ENCODE measurements at regions not wholly inside any gene's neighbourhood (a gene's known extent, or its start where the extent isn't known, plus 50 kb on each side); places are given as distances from the start of the nearest gene placed in this dataset.
A peak's percentile ranks its signal among the peaks of the same experiment; 100 is the strongest.

DNA sequence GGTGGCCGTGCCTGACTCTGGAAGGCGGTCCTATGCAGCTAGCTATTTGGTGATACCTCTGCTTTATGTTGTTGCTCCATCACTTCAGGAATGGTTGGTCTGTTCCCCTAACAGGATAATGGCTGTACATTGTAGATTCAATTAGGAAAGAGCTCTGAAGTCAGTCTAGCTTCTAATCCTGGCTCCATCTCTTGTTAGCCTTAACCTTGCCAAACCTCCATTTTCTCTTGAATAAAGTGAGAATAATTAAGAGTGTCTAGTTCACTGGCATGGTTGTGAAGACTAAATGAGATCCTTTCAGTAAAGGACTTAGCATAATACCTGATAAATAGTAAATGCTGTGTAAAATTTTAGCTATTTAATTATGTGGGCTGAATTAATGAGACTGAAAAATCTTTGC lies 262.5 kb upstream of the ARHGAP20 start:
- Histone ChIP-seq H3K27me3 (replicated peaks in 2 of 5; ENCODE audit: control insufficient read depth in 4 of 5, insufficient read depth in 5 of 5, low read length in 4 of 5) (no peaks in the 10 kb centered on the region), H3K27ac (ENCODE audit: insufficient read depth in 1 of 2, low read depth in 1 of 2, low read length in 2 of 2, poor library complexity in 1 of 2, severe bottlenecking in 2 of 2) (no peak overlapping the region), H3K4me3 (ENCODE audit: control insufficient read depth in 1 of 7, extremely low read depth in 1 of 7, insufficient read depth in 4 of 7, low read depth in 2 of 7, low read length in 6 of 7) (no peak overlapping the region), H3K9me3 (ENCODE audit: control extremely low read depth in 1 of 5, control insufficient read depth in 4 of 5, insufficient read depth in 2 of 5, low read depth in 1 of 5, low read length in 4 of 5) (peaks cover 0 to 6% (median 3%) of the 10 kb centered on the region in 5 experiments), H3K4me1 (ENCODE audit: control extremely low read depth in 1 of 4, control insufficient read depth in 4 of 4, insufficient read depth in 4 of 4, low read length in 3 of 4) (peaks cover 0 to 9% (median 4%) of the 10 kb centered on the region in 4 experiments), H3K36me3 (ENCODE audit: control insufficient read depth in 4 of 4, insufficient read depth in 4 of 4, low read length in 3 of 4) (no peaks in the 10 kb centered on the region)
- WGBS (ENCODE audit: insufficient coverage): 100% methylated on average over 2 of the region's 2 CpGs
- POLR2A ChIA-PET: no interaction called here
- no peak for DNase-seq
- CTCF ChIA-PET: no interaction called here

DNA sequence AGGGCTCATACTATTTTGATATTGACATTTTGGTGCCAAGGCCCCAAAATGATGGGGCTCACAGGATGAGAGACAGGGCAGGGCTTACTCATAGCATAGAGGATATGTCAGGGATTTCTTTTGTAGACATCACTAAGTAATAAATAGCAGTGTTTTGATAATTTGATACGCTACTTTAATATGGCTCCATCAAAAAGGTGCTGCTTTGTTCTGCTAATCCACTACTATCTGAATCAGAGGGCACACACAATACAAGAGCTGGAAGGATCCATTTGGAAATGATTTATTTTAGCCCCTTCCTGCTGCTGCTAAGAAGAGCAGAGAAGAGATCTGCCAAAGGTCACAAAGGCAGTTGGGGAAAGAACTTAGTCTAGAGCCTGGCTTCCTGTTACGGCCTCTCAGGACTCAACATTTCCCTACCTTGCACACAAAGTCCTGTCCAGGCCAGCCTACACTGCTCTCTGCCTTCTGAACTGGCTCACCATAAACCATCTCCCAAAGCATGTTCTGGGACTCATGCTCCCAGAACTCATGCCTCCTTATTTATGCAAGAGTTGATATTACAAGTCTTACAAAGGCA lies 261.3 kb upstream of the ARHGAP20 start:
- no peak overlapping the region for H3K4me3 ChIP-seq (ENCODE audit: control insufficient read depth in 1 of 7, extremely low read depth in 1 of 7, insufficient read depth in 4 of 7, low read depth in 2 of 7, low read length in 6 of 7)
- H3K36me3 ChIP-seq (ENCODE audit: control insufficient read depth in 4 of 4, insufficient read depth in 4 of 4, low read length in 3 of 4): no peaks in the 10 kb centered on the region
- peaks cover 0 to 3% (median 0%) of the 10 kb centered on the region in 5 experiments for H3K9me3 ChIP-seq (ENCODE audit: control extremely low read depth in 1 of 5, control insufficient read depth in 4 of 5, insufficient read depth in 2 of 5, low read depth in 1 of 5, low read length in 4 of 5)
- no peak overlapping the region for H3K27ac ChIP-seq (ENCODE audit: insufficient read depth in 1 of 2, low read depth in 1 of 2, low read length in 2 of 2, poor library complexity in 1 of 2, severe bottlenecking in 2 of 2)
- CTCF ChIA-PET: no interaction called here
- POLR2A ChIA-PET: no interaction called here
- H3K27me3 ChIP-seq (replicated peaks in 2 of 5; ENCODE audit: control insufficient read depth in 4 of 5, insufficient read depth in 5 of 5, low read length in 4 of 5): no peaks in the 10 kb centered on the region
- DNase-seq: no peak
- H3K4me1 ChIP-seq (ENCODE audit: control extremely low read depth in 1 of 4, control insufficient read depth in 4 of 4, insufficient read depth in 4 of 4, low read length in 3 of 4): peaks cover 0 to 9% (median 4%) of the 10 kb centered on the region in 4 experiments
- WGBS (ENCODE audit: insufficient coverage): 95% methylated on average over 2 of the region's 2 CpGs

DNA sequence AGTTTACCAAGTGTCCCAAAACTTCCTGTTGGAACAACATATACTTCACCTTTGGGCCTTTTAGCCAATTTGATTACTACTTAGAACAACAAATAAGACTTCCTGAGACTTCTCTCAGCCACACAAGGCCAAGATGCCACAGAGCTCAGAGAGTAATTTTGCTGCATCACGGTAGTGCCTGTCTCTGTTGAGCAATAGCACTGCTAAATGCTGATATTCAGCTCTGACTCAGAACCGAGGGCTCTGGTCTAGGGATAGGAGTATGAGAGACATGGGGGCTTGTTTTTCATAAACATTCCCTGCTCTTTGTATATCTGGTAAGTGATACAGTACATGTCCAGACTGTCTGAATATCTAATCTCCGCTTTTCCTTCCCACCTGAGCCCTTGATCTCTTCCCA lies 260.4 kb upstream of the ARHGAP20 start:
- Histone ChIP-seq H3K27ac (ENCODE audit: insufficient read depth in 1 of 2, low read depth in 1 of 2, low read length in 2 of 2, poor library complexity in 1 of 2, severe bottlenecking in 2 of 2) (no peak overlapping the region), H3K27me3 (replicated peaks in 2 of 5; ENCODE audit: control insufficient read depth in 4 of 5, insufficient read depth in 5 of 5, low read length in 4 of 5) (no peaks in the 10 kb centered on the region), H3K9me3 (ENCODE audit: control extremely low read depth in 1 of 5, control insufficient read depth in 4 of 5, insufficient read depth in 2 of 5, low read depth in 1 of 5, low read length in 4 of 5) (no peaks in the 10 kb centered on the region), H3K4me3 (ENCODE audit: control insufficient read depth in 1 of 7, extremely low read depth in 1 of 7, insufficient read depth in 4 of 7, low read depth in 2 of 7, low read length in 6 of 7) (no peak overlapping the region), H3K4me1 (ENCODE audit: control extremely low read depth in 1 of 4, control insufficient read depth in 4 of 4, insufficient read depth in 4 of 4, low read length in 3 of 4) (peaks cover 0 to 9% (median 4%) of the 10 kb centered on the region in 4 experiments), H3K36me3 (ENCODE audit: control insufficient read depth in 4 of 4, insufficient read depth in 4 of 4, low read length in 3 of 4) (no peaks in the 10 kb centered on the region)
- CTCF ChIA-PET: no interaction called here
- 0% methylated on average over 1 of the region's 3 CpGs for WGBS (ENCODE audit: insufficient coverage)
- POLR2A ChIA-PET: no interaction called here
- DNase-seq: peak; percentile 64 to 88 (median 84)

DNA sequence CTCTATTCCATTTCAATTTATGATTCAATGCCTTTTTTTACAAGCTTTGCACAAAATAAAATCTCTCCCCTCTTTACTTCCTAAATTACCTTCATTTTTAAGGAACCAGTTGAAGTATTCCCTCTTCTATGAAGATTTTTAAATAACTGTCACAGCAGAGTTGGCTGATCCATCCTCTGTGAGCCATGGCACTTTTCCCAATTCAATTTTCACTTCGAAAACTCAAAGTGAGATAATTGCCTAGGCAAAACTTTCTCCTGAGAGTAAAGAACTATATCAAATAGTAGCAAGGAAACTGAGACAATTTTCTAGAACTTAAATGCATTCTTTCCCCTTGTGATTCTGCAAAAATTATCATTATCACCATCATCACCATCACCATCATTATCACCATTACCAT lies 259.9 kb upstream of the ARHGAP20 start:
- DNase-seq: no peak
- Histone ChIP-seq H3K9me3 (ENCODE audit: control extremely low read depth in 1 of 5, control insufficient read depth in 4 of 5, insufficient read depth in 2 of 5, low read depth in 1 of 5, low read length in 4 of 5) (no peaks in the 10 kb centered on the region), H3K27me3 (replicated peaks in 2 of 5; ENCODE audit: control insufficient read depth in 4 of 5, insufficient read depth in 5 of 5, low read length in 4 of 5) (no peaks in the 10 kb centered on the region), H3K4me3 (ENCODE audit: control insufficient read depth in 1 of 7, extremely low read depth in 1 of 7, insufficient read depth in 4 of 7, low read depth in 2 of 7, low read length in 6 of 7) (no peak overlapping the region), H3K36me3 (ENCODE audit: control insufficient read depth in 4 of 4, insufficient read depth in 4 of 4, low read length in 3 of 4) (no peaks in the 10 kb centered on the region), H3K27ac (ENCODE audit: insufficient read depth in 1 of 2, low read depth in 1 of 2, low read length in 2 of 2, poor library complexity in 1 of 2, severe bottlenecking in 2 of 2) (no peak overlapping the region), H3K4me1 (ENCODE audit: control extremely low read depth in 1 of 4, control insufficient read depth in 4 of 4, insufficient read depth in 4 of 4, low read length in 3 of 4) (peaks cover 0 to 9% (median 4%) of the 10 kb centered on the region in 4 experiments)
- no CpG with 5 or more reads among the region's 1 CpG for WGBS (ENCODE audit: insufficient coverage)
- ChIA-PET CTCF (no interaction called here), POLR2A (no interaction called here)

DNA sequence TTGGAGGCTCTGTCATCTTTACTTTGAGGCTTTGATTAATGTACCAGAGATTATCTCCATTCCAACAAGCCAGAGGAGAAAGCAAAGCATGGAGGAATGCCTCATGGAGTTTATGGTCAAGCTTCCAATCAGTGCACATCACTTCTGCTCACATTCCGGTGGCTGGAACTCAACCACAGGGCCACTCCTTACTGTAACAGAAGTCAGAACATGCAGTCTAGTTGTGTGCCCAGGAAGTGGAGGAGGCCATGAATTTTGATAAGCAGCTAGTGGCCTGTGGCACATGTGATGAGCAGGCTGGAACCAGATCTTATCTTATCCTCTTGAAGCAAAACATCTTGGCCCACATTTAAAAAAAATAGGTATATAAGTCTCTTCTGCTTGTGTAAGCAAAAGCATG lies 258.9 kb upstream of the ARHGAP20 start:
- H3K27ac ChIP-seq (ENCODE audit: insufficient read depth in 1 of 2, low read depth in 1 of 2, low read length in 2 of 2, poor library complexity in 1 of 2, severe bottlenecking in 2 of 2): no peak overlapping the region
- H3K4me3 ChIP-seq (ENCODE audit: control insufficient read depth in 1 of 7, extremely low read depth in 1 of 7, insufficient read depth in 4 of 7, low read depth in 2 of 7, low read length in 6 of 7): no peak overlapping the region
- DNase-seq: peak in 2 of 3 donors; percentile 17 to 37
- peaks cover 0 to 9% (median 4%) of the 10 kb centered on the region in 4 experiments for H3K4me1 ChIP-seq (ENCODE audit: control extremely low read depth in 1 of 4, control insufficient read depth in 4 of 4, insufficient read depth in 4 of 4, low read length in 3 of 4)
- H3K36me3 ChIP-seq (ENCODE audit: control insufficient read depth in 4 of 4, insufficient read depth in 4 of 4, low read length in 3 of 4): no peaks in the 10 kb centered on the region
- ChIA-PET POLR2A (no interaction called here), CTCF (interaction anchor here (1.7 kb wide), 1 partner anchor 10 kb away, joined by 5 read pairs; no protein-coding TSS in a partner anchor)
- 33% methylated on average over 1 of the region's 1 CpG for WGBS (ENCODE audit: insufficient coverage)
- no peaks in the 10 kb centered on the region for H3K9me3 ChIP-seq (ENCODE audit: control extremely low read depth in 1 of 5, control insufficient read depth in 4 of 5, insufficient read depth in 2 of 5, low read depth in 1 of 5, low read length in 4 of 5)
- H3K27me3 ChIP-seq (replicated peaks in 2 of 5; ENCODE audit: control insufficient read depth in 4 of 5, insufficient read depth in 5 of 5, low read length in 4 of 5): no peaks in the 10 kb centered on the region

DNA sequence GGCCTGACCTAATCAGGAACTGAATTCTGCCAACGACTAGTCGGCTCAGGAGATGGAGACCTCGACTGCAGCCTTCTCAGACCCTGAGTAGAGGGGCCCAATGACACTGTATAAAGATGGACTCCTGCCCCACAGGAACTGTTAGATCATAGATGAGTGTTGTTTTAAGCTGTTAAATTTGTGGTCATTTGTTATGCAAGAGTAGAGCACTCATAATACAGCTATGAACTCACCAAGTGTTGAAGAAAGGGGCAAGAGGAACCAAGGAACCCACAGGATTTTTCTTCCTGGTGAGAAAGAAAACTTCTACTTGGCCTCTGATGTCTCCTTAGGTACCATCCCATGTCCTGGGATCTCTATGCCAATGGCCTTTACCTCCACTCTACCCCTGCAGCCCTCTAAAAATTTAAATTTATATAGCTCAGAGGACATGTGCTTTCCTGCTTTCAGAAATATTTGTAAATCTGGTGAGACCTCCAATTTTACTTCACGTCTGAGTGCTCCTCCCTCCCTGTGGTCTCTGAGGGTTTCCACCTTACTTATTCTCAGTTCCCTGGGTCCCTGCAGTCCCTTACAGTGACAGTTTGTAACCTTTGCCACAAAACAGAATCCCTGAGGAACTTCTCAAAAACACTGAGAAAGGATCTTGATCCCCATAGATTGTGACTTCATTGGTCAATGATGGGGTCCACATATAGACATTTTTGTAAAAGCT lies 256.3 kb upstream of the ARHGAP20 start:
- WGBS (ENCODE audit: insufficient coverage): 96% methylated on average over 4 of the region's 4 CpGs
- CTCF ChIA-PET: no interaction called here
- peak in 2 of 3 donors; percentile 13 to 19 for DNase-seq
- Histone ChIP-seq H3K9me3 (ENCODE audit: control extremely low read depth in 1 of 5, control insufficient read depth in 4 of 5, insufficient read depth in 2 of 5, low read depth in 1 of 5, low read length in 4 of 5) (no peaks in the 10 kb centered on the region), H3K4me1 (ENCODE audit: control extremely low read depth in 1 of 4, control insufficient read depth in 4 of 4, insufficient read depth in 4 of 4, low read length in 3 of 4) (peaks cover 0 to 8% (median 3%) of the 10 kb centered on the region in 4 experiments), H3K27ac (ENCODE audit: insufficient read depth in 1 of 2, low read depth in 1 of 2, low read length in 2 of 2, poor library complexity in 1 of 2, severe bottlenecking in 2 of 2) (no peak overlapping the region), H3K4me3 (ENCODE audit: control insufficient read depth in 1 of 7, extremely low read depth in 1 of 7, insufficient read depth in 4 of 7, low read depth in 2 of 7, low read length in 6 of 7) (no peak overlapping the region), H3K27me3 (replicated peaks in 2 of 5; ENCODE audit: control insufficient read depth in 4 of 5, insufficient read depth in 5 of 5, low read length in 4 of 5) (no peaks in the 10 kb centered on the region), H3K36me3 (ENCODE audit: control insufficient read depth in 4 of 4, insufficient read depth in 4 of 4, low read length in 3 of 4) (no peaks in the 10 kb centered on the region)
- POLR2A ChIA-PET: no interaction called here

DNA sequence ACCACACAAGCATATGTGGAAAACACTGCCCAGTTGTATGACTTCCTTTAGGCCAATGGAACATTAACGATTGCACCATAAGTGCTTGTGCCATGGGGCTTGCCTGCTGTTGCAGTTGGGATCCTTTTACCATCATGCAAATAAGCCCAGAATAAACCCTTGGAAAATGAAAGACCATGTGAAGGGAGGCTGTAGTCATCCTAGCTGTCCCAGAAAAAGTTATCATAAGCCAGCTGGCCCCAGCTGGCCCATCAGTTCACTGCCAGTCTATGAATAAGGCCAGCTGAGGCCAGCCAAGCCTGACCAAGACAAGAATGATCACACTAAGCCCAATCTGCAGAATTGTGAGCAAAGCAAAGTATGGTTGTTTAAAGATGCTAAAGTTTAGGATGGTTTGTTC lies 253.9 kb upstream of the ARHGAP20 start:
- H3K27ac ChIP-seq (ENCODE audit: insufficient read depth in 1 of 2, low read depth in 1 of 2, low read length in 2 of 2, poor library complexity in 1 of 2, severe bottlenecking in 2 of 2): no peak overlapping the region
- peaks cover 0 to under 1% (median 0%) of the 10 kb centered on the region in 4 experiments for H3K4me1 ChIP-seq (ENCODE audit: control extremely low read depth in 1 of 4, control insufficient read depth in 4 of 4, insufficient read depth in 4 of 4, low read length in 3 of 4)
- 100% methylated on average over 1 of the region's 1 CpG for WGBS (ENCODE audit: insufficient coverage)
- DNase-seq: no peak
- H3K4me3 ChIP-seq (ENCODE audit: control insufficient read depth in 1 of 7, extremely low read depth in 1 of 7, insufficient read depth in 4 of 7, low read depth in 2 of 7, low read length in 6 of 7): no peak overlapping the region
- POLR2A ChIA-PET: no interaction called here
- CTCF ChIA-PET: interaction anchor here (1.0 kb wide), 1 partner anchor 34 kb away, joined by 3 read pairs; no protein-coding TSS in a partner anchor
- no peaks in the 10 kb centered on the region for H3K36me3 ChIP-seq (ENCODE audit: control insufficient read depth in 4 of 4, insufficient read depth in 4 of 4, low read length in 3 of 4)
- H3K27me3 ChIP-seq (replicated peaks in 2 of 5; ENCODE audit: control insufficient read depth in 4 of 5, insufficient read depth in 5 of 5, low read length in 4 of 5): no peaks in the 10 kb centered on the region
- H3K9me3 ChIP-seq (ENCODE audit: control extremely low read depth in 1 of 5, control insufficient read depth in 4 of 5, insufficient read depth in 2 of 5, low read depth in 1 of 5, low read length in 4 of 5): no peaks in the 10 kb centered on the region
